ENCODE measurements at regions not wholly inside any gene's neighbourhood (a gene's known extent, or its start where the extent isn't known, plus 50 kb on each side); places are given as distances from the start of the nearest gene placed in this dataset.
"Not testable (repeated sequence)": the region's sequence is repeated elsewhere in the genome, so short reads cannot be mapped to it uniquely, and the experiment has no call there.

GRCh38 chr2:116809109-116809508 is 1005.4 kb upstream of the DDX18 start:
- Mint-ChIP-seq H3K9me3 (peaks cover 5% of the 10 kb centered on the region), H3K27ac (no peak overlapping the region), H3K4me3 (no peak overlapping the region), H3K4me1 (no peaks in the 10 kb centered on the region), H3K27me3 (no peaks in the 10 kb centered on the region), H3K36me3 (no peaks in the 10 kb centered on the region)
- ATAC-seq (ENCODE audit: low read depth) (no peak), DNase-seq (no peak)
- POLR2A ChIA-PET: no interaction called here

- no peaks in the 10 kb centered on the region for H3K36me3 Mint-ChIP-seq
- H3K9me3 Mint-ChIP-seq: peaks cover 2% of the 10 kb centered on the region
- POLR2A ChIA-PET: no interaction called here
- no peak overlapping the region for H3K4me3 Mint-ChIP-seq
- no peak for DNase-seq
- H3K27ac Mint-ChIP-seq: no peak overlapping the region
- H3K4me1 Mint-ChIP-seq: no peaks in the 10 kb centered on the region
- H3K27me3 Mint-ChIP-seq: no peaks in the 10 kb centered on the region
- no peak for ATAC-seq (ENCODE audit: low read depth)
These were observed 1004.4 kb upstream of the DDX18 start for GRCh38 chr2:116810071-116810470.

GRCh38 chr2:116810645-116811044 is 1003.8 kb upstream of the DDX18 start:
- no peak for ATAC-seq (ENCODE audit: low read depth)
- H3K27me3 Mint-ChIP-seq: no peaks in the 10 kb centered on the region
- H3K4me1 Mint-ChIP-seq: no peaks in the 10 kb centered on the region
- DNase-seq: no peak
- H3K4me3 Mint-ChIP-seq: no peak overlapping the region
- H3K9me3 Mint-ChIP-seq: peaks cover 2% of the 10 kb centered on the region
- H3K27ac Mint-ChIP-seq: no peak overlapping the region
- no peaks in the 10 kb centered on the region for H3K36me3 Mint-ChIP-seq
- POLR2A ChIA-PET: no interaction called here

GRCh38 chr2:116819355-116819754 is 995.1 kb upstream of the DDX18 start:
- no peaks in the 10 kb centered on the region for H3K36me3 Mint-ChIP-seq
- no peaks in the 10 kb centered on the region for H3K4me1 Mint-ChIP-seq
- POLR2A ChIA-PET: no interaction called here
- H3K27me3 Mint-ChIP-seq: no peaks in the 10 kb centered on the region
- peaks cover 4% of the 10 kb centered on the region for H3K9me3 Mint-ChIP-seq
- no peak overlapping the region for H3K4me3 Mint-ChIP-seq
- no peak overlapping the region for H3K27ac Mint-ChIP-seq
- no peak for ATAC-seq (ENCODE audit: low read depth)
- DNase-seq: no peak

- Mint-ChIP-seq H3K36me3 (no peaks in the 10 kb centered on the region), H3K4me1 (no peaks in the 10 kb centered on the region), H3K27ac (no peak overlapping the region), H3K9me3 (peaks cover 5% of the 10 kb centered on the region), H3K27me3 (no peaks in the 10 kb centered on the region), H3K4me3 (no peak overlapping the region)
- no peak for DNase-seq
- POLR2A ChIA-PET: no interaction called here
- no peak for ATAC-seq (ENCODE audit: low read depth)
These were observed 993.5 kb upstream of the DDX18 start for GRCh38 chr2:116820986-116821385.

- ATAC-seq (ENCODE audit: low read depth); H3K27me3 Mint-ChIP-seq; H3K27ac Mint-ChIP-seq; H3K36me3 Mint-ChIP-seq; POLR2A ChIA-PET; H3K9me3 Mint-ChIP-seq; H3K4me1 Mint-ChIP-seq; H3K4me3 Mint-ChIP-seq; DNase-seq: not testable (repeated sequence)
These were observed 984.9 kb upstream of the DDX18 start for GRCh38 chr2:116829543-116829942.

- Mint-ChIP-seq H3K4me3 (no peak overlapping the region), H3K27ac (no peak overlapping the region), H3K36me3 (no peaks in the 10 kb centered on the region), H3K27me3 (no peaks in the 10 kb centered on the region), H3K9me3 (no peaks in the 10 kb centered on the region), H3K4me1 (no peaks in the 10 kb centered on the region)
- no peak for ATAC-seq (ENCODE audit: low read depth)
- DNase-seq: no peak
- POLR2A ChIA-PET: no interaction called here
These were observed 982.3 kb upstream of the DDX18 start for GRCh38 chr2:116832148-116832547.

GRCh38 chr2:116833052-116833451 is 981.4 kb upstream of the DDX18 start:
- H3K4me1 Mint-ChIP-seq: no peaks in the 10 kb centered on the region
- DNase-seq (no peak), ATAC-seq (ENCODE audit: low read depth) (no peak)
- POLR2A ChIA-PET: no interaction called here
- no peaks in the 10 kb centered on the region for H3K36me3 Mint-ChIP-seq
- H3K27ac Mint-ChIP-seq: no peak overlapping the region
- no peaks in the 10 kb centered on the region for H3K9me3 Mint-ChIP-seq
- H3K4me3 Mint-ChIP-seq: no peak overlapping the region
- H3K27me3 Mint-ChIP-seq: no peaks in the 10 kb centered on the region

- Mint-ChIP-seq H3K9me3 (peaks cover 5% of the 10 kb centered on the region), H3K36me3 (no peaks in the 10 kb centered on the region), H3K4me1 (no peaks in the 10 kb centered on the region), H3K4me3 (no peak overlapping the region), H3K27ac (no peak overlapping the region), H3K27me3 (no peaks in the 10 kb centered on the region)
- POLR2A ChIA-PET: no interaction called here
- ATAC-seq (ENCODE audit: low read depth) (no peak), DNase-seq (no peak)
These were observed 972.3 kb upstream of the DDX18 start for GRCh38 chr2:116842164-116842563.

GRCh38 chr2:116859708-116860107 is 954.8 kb upstream of the DDX18 start:
- POLR2A ChIA-PET: no interaction called here
- Mint-ChIP-seq H3K9me3 (peaks cover 7% of the 10 kb centered on the region), H3K4me1 (no peaks in the 10 kb centered on the region), H3K4me3 (no peak overlapping the region), H3K36me3 (no peaks in the 10 kb centered on the region), H3K27me3 (no peaks in the 10 kb centered on the region), H3K27ac (no peak overlapping the region)
- ATAC-seq (ENCODE audit: low read depth) (no peak), DNase-seq (no peak)

- POLR2A ChIA-PET: no interaction called here
- H3K4me1 Mint-ChIP-seq: no peaks in the 10 kb centered on the region
- H3K36me3 Mint-ChIP-seq: no peaks in the 10 kb centered on the region
- H3K4me3 Mint-ChIP-seq: no peak overlapping the region
- no peaks in the 10 kb centered on the region for H3K27me3 Mint-ChIP-seq
- DNase-seq: no peak
- peaks cover 13% of the 10 kb centered on the region for H3K9me3 Mint-ChIP-seq
- ATAC-seq (ENCODE audit: low read depth): no peak
- H3K27ac Mint-ChIP-seq: no peak overlapping the region
These were observed 940.5 kb upstream of the DDX18 start for GRCh38 chr2:116874021-116874420.

- Mint-ChIP-seq H3K27ac (no peak overlapping the region), H3K4me1 (no peaks in the 10 kb centered on the region), H3K9me3 (peaks cover 12% of the 10 kb centered on the region), H3K27me3 (no peaks in the 10 kb centered on the region), H3K4me3 (no peak overlapping the region), H3K36me3 (no peaks in the 10 kb centered on the region)
- POLR2A ChIA-PET: no interaction called here
- DNase-seq: no peak
- ATAC-seq (ENCODE audit: low read depth): no peak
These were observed 937.2 kb upstream of the DDX18 start for GRCh38 chr2:116877274-116877673.

- Mint-ChIP-seq H3K9me3 (peaks cover 6% of the 10 kb centered on the region), H3K36me3 (no peaks in the 10 kb centered on the region), H3K4me3 (no peak overlapping the region), H3K27ac (no peak overlapping the region), H3K27me3 (no peaks in the 10 kb centered on the region), H3K4me1 (no peaks in the 10 kb centered on the region)
- ATAC-seq (ENCODE audit: low read depth) (no peak), DNase-seq (no peak)
- POLR2A ChIA-PET: no interaction called here
These were observed 936.5 kb upstream of the DDX18 start for GRCh38 chr2:116877944-116878343.

- no peaks in the 10 kb centered on the region for H3K4me1 Mint-ChIP-seq
- no peak for ATAC-seq (ENCODE audit: low read depth)
- no peak for DNase-seq
- H3K9me3 Mint-ChIP-seq: peaks cover 8% of the 10 kb centered on the region
- no peaks in the 10 kb centered on the region for H3K36me3 Mint-ChIP-seq
- POLR2A ChIA-PET: no interaction called here
- H3K4me3 Mint-ChIP-seq: no peak overlapping the region
- no peaks in the 10 kb centered on the region for H3K27me3 Mint-ChIP-seq
- H3K27ac Mint-ChIP-seq: no peak overlapping the region
These were observed 934.8 kb upstream of the DDX18 start for GRCh38 chr2:116879650-116880160.

GRCh38 chr2:116891191-116891590 is 923.3 kb upstream of the DDX18 start:
- POLR2A ChIA-PET: no interaction called here
- Mint-ChIP-seq H3K4me1 (no peaks in the 10 kb centered on the region), H3K27me3 (no peaks in the 10 kb centered on the region), H3K36me3 (no peaks in the 10 kb centered on the region), H3K4me3 (no peak overlapping the region), H3K27ac (no peak overlapping the region), H3K9me3 (peaks cover 3% of the 10 kb centered on the region)
- ATAC-seq (ENCODE audit: low read depth): no peak
- DNase-seq: no peak

All from activated naive CD8-positive, alpha-beta T cell treated with anti-CD3 and anti-CD28 coated beads, Interleukin-2, amount 10 ng/mL, durations not matched to agents 7 days and 5 days (primary cell).